ENCODE measurements at regions not wholly inside any gene's neighbourhood (a gene's known extent, or its start where the extent isn't known, plus 50 kb on each side); places are given as distances from the start of the nearest gene placed in this dataset.

DNA sequence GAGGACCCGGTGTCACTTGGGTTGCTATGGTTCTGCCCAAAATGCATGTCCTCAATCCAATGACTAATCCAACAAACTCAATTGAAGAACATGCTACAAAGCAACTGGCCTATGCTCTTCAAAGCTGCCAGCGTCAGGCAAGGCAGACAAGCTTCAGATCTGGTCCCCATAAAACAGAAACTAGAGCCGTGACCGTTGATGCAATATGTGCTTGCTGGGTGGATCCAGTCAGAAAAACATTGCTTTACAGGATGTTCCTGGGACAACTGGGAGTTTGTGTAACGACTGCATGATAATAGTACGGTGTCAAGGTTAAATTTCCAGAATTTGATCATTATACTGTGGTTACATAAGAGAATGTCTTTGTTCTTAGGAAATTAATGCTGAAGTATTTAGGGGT is 120.7 kb upstream of the CTBP2 start:
- no peak for DNase-seq
- Histone ChIP-seq H3K9me3 (peaks cover 5% of the 10 kb centered on the region), H3K4me3 (no peak overlapping the region), H3K27me3 (ENCODE audit: low read depth) (peaks cover 23% of the 10 kb centered on the region), H3K36me3 (no peaks in the 10 kb centered on the region), H3K27ac (no peak overlapping the region), H3K4me1 (no peaks in the 10 kb centered on the region)
- intact Hi-C loops (cut with DNase I) = no loop called here
- no peak for ATAC-seq
- TF ChIP-seq, protein P1, sequence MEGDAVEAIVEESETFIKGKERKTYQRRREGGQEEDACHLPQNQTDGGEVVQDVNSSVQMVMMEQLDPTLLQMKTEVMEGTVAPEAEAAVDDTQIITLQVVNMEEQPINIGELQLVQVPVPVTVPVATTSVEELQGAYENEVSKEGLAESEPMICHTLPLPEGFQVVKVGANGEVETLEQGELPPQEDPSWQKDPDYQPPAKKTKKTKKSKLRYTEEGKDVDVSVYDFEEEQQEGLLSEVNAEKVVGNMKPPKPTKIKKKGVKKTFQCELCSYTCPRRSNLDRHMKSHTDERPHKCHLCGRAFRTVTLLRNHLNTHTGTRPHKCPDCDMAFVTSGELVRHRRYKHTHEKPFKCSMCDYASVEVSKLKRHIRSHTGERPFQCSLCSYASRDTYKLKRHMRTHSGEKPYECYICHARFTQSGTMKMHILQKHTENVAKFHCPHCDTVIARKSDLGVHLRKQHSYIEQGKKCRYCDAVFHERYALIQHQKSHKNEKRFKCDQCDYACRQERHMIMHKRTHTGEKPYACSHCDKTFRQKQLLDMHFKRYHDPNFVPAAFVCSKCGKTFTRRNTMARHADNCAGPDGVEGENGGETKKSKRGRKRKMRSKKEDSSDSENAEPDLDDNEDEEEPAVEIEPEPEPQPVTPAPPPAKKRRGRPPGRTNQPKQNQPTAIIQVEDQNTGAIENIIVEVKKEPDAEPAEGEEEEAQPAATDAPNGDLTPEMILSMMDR (IDR thresholded peaks at IDR 0.05) = no peak

DNA sequence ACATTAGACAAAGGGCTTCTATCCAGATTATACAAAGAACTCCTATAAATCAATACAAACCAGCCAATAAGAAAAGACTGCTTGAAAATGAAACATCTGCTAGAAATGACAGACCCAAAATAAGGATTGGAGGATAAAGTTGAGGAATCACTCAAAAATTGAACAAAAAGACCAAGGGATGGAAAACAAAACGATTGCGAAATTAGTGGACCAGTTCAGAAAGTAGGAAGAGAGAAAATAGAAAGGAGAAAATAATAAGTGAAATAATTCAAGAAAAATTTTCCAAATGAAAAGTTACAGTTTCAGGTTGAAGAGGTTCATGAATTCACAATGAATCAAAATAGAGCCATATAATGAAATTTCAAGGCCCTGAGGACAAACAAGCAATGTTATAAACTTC is 115.8 kb upstream of the CTBP2 start:
- no peaks in the 10 kb centered on the region for H3K4me1 ChIP-seq
- TF ChIP-seq, protein P1 (IDR thresholded peaks at IDR 0.05) = no peak
- H3K27ac ChIP-seq = no peak overlapping the region
- no peaks in the 10 kb centered on the region for H3K36me3 ChIP-seq
- peaks cover 5% of the 10 kb centered on the region for H3K9me3 ChIP-seq
- intact Hi-C loops (cut with DNase I) = no loop called here
- ATAC-seq (no peak), DNase-seq (no peak)
- no peak overlapping the region for H3K4me3 ChIP-seq
- no peaks in the 10 kb centered on the region for H3K27me3 ChIP-seq (ENCODE audit: low read depth)

DNA sequence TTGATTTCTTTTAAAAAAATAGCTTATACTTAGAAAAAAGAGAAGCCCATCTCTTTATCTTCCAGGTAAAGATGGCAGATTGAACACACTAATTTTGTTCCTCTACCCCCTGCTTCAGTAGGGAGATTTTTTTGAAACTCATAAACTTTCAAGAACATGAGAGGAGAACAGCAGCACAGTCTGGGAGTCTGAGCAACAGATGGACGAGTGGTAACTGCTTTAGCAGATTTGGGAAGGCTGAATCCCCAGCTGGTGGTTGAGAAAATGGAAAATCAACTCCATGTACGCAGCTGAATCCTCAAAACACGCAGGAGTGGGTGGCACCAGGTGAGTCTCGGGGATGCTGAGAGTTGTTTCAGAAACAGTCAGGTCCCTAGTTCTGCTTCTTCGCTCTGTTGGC is 114.6 kb upstream of the CTBP2 start:
- Histone ChIP-seq H3K9me3 (peaks cover 5% of the 10 kb centered on the region), H3K4me1 (no peaks in the 10 kb centered on the region), H3K27me3 (ENCODE audit: low read depth) (no peaks in the 10 kb centered on the region), H3K36me3 (no peaks in the 10 kb centered on the region), H3K4me3 (no peak overlapping the region), H3K27ac (no peak overlapping the region)
- intact Hi-C loops (cut with DNase I) = no loop called here
- ATAC-seq (no peak), DNase-seq (no peak)
- TF ChIP-seq, protein P1 (IDR thresholded peaks at IDR 0.05) = no peak

DNA sequence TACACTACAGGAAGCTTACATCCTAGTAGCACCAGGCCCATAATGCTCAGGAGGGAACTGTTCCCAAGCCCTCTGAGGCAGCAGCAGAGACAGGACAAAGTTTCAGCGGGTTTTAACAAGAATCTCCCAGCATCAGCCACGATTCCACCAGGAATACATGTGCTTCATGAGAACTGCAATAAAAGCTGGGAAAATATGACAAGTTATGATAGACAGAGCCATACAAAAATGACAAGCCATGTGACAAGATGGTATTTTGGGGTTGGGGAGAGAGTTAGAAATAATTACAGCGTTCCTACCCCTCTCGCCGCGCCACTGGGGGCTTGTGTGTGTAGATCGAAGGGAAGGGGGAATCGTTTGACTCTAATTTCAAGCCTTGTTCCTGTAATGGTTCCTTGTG is 112.7 kb upstream of the CTBP2 start:
- intact Hi-C loops (cut with DNase I) = no loop called here
- Histone ChIP-seq H3K27me3 (ENCODE audit: low read depth) (no peaks in the 10 kb centered on the region), H3K36me3 (no peaks in the 10 kb centered on the region), H3K9me3 (peaks cover 5% of the 10 kb centered on the region), H3K4me1 (no peaks in the 10 kb centered on the region), H3K4me3 (no peak overlapping the region), H3K27ac (no peak overlapping the region)
- no peak for DNase-seq
- ATAC-seq = no peak
- TF ChIP-seq, protein P1 (IDR thresholded peaks at IDR 0.05) = no peak

DNA sequence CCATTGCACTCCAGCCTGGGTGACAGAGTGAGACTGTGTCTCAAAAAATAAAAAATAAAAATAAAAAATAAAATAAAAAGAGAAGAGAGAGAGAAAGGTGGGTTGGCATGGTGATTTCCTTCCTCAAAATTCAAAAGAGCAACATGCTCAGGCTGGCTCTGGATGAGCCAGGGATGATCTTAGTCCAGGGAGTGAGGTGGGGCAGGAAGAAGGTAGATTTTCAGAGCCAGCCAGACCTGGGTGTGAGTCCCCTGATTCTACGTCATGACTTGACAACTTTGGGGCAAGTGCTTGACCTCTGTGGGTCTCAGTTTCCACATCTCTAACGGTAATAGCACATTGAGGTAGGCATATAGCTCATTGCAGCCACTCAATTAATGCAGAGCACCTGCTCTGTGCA is 109.4 kb upstream of the CTBP2 start:
- TF ChIP-seq, protein P1 (IDR thresholded peaks at IDR 0.05) = no peak
- ATAC-seq (no peak), DNase-seq (no peak)
- H3K4me1 ChIP-seq = no peaks in the 10 kb centered on the region
- no peaks in the 10 kb centered on the region for H3K27me3 ChIP-seq (ENCODE audit: low read depth)
- H3K36me3 ChIP-seq = no peaks in the 10 kb centered on the region
- no peak overlapping the region for H3K27ac ChIP-seq
- H3K4me3 ChIP-seq = no peak overlapping the region
- H3K9me3 ChIP-seq = no peaks in the 10 kb centered on the region
- intact Hi-C loops (cut with DNase I) = no loop called here

DNA sequence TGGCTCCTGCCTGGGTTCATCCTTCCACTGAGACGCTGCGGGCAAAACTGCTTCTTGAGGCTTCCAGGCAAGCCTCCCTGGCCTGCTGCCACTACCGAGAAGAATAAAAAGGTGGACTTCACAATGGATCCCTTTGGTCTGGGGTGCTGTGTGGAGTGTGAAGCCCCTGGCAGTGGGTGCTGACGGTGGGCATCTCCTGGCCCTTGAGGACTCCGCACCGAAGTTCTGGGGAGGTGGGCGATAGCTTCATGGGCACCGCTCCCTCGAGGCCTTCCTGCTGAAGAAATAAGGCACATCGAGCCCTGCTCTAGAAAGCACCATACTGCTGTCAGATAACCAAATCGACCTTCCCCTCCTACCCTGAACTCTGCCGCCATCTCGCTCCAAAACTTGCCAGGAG is 106.6 kb upstream of the CTBP2 start:
- intact Hi-C loops (cut with DNase I) = no loop called here
- no peak for ATAC-seq
- no peak for DNase-seq
- no peaks in the 10 kb centered on the region for H3K27me3 ChIP-seq (ENCODE audit: low read depth)
- H3K4me3 ChIP-seq = no peak overlapping the region
- H3K4me1 ChIP-seq = no peaks in the 10 kb centered on the region
- H3K36me3 ChIP-seq = no peaks in the 10 kb centered on the region
- no peak overlapping the region for H3K27ac ChIP-seq
- no peaks in the 10 kb centered on the region for H3K9me3 ChIP-seq
- TF ChIP-seq, protein P1 (IDR thresholded peaks at IDR 0.05) = no peak
